AG08396 (cell line): ENCODE measurements at regions not wholly inside any gene's neighbourhood (a gene's known extent, or its start where the extent isn't known, plus 50 kb on each side); places are given as distances from the start of the nearest gene placed in this dataset.

Experiments
- DNase-seq: peaks from one replicate; pipeline ENCODE4 v3.0.0; 2012; ENCODE audit warnings: low spot score, mixed read lengths

DNA sequence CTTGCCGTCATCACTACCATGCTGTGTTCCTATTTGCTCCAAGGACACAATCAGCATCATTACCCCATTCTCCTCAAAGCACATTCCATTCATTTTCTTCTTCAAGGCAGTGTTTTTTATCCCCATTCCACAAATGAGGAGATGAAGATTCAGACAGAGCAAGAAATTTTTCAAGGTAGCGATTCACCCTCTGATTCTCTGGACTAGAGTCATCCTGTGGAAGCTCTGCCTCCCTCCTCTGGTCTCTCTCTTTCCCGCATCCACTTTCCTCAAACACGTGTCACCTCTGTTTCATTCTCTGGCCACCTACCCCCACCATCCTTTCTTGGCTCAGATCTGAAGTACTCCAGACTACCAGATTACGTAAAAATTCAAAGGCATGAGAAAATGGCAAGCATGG, 297.9 kb downstream of the SOX11 start:
- no peak for DNase-seq

DNA sequence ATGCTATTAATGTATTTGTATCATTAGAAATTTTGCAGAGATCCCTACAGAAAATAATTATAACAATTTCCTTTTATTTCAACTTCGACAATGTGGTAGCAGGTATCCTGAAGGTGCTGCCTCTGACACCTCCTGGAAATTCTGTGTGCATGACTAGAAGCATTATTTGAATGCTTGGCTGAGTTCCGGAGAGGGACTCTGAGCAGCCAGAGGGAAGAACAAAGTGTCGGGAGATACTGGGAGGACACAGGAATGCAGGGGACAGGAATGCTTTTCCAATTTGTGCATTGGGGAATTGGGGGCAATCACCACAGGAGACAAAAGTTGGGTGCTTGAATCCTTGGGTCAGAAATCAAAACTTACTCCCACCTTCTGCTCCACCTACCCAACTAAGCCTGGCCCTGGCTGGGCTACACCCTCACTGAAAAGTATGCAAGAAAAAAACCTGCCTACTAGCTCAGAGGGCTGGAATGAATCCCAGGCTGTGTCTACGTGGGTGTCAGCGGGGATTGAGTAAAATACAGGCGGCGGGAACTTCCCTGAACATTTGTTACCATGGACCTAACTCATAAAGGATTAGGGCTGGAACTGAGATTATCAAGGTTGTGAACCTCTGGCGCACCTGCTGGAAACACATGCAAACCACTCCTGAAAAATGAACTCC, 299.3 kb downstream of the SOX11 start:
- no peak for DNase-seq

DNA sequence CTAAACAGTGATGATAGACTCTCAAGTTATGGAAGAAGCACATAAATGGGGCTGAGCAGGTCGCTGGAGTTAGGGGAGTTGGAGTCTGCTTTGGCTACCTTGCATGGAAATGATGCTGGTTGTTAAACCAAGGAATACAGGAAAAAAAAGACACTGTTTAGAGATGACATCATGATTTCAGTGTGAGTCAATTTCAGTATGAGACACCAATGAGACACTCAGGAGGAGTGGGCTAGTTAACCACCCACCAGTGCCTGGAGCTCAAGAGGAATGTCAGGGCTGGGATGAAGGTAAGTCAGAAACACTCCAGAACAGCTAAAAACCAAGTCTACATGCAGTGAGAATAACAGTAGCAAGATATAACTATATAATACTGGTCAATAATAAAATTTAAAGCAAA, 303.6 kb downstream of the SOX11 start:
- DNase-seq = no peak

DNA sequence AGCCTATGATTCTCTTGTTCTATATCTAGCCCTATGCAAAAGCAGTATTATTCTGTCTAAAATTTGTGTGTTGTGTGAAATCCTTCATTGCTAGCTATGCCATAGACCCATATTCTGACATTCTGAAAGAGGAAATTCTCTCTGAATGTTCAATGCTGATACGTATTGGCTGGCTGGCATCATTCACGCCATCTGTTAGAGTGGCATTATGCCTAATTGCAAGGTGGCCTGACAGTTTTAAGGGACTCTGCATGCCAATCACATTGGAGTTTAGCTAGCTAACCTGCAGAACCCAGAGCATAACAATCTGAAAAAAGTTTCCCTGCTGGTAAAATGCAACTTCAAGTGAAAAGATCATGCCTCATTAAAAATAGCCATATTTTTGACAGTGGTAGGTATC, 316.0 kb downstream of the SOX11 start:
- no peak for DNase-seq

DNA sequence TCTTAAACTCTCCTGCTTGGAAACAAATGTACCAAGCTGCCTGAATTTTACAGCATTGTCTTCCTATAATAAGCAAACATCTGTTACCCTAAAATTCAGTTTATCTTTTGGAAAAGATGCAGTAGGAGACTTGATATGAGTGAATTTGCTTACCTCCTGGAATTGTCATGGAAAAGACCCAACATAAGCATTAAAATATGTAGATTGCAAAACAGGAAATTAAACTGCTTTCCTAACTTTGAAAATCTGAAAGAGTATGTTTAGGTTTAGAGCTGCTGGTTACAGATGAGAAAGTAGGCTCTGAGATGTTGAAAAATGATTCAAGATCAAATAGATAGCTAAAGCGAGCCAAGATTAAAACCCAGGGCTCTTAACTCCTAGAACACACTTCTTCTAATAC, 316.5 kb downstream of the SOX11 start:
- no peak for DNase-seq

DNA sequence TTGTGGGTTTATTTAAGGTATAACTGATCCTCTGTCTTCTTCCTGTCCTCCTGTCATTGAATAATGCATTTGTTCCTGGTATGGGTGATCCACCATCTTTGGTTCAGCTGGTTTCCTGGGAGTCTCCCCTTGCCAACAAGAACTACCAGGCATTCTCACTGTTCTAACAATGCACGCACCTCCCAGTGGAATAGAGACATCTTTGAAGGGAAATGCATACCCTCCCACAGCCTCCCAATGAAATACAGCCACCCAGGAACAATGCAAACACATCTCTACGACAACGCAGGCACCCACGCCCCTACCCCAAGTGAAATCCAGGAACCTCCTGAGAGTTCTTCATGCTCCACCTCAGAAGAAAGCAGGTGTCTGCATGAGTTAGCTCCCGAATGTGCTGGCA, 318.0 kb downstream of the SOX11 start:
- no peak for DNase-seq

DNA sequence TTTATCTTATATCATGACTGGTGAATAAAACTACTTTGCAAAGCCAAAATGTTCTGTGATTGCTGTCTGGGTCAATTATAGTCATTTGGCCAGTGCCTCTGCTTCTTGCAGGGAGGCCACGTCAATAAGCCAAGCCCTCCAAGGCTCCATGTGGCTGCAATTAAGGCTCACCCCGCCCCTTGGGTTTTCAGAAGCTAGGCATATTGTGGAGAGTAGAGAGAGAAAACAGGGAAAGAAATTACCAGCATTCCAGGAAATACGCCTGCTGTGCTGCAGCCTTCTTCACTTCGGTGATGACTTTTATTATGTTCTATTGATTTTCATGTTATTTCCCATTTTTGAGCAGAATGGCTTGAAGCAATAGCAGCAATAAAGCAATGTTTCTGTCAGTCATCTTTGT, 319.7 kb downstream of the SOX11 start:
- DNase-seq = no peak

DNA sequence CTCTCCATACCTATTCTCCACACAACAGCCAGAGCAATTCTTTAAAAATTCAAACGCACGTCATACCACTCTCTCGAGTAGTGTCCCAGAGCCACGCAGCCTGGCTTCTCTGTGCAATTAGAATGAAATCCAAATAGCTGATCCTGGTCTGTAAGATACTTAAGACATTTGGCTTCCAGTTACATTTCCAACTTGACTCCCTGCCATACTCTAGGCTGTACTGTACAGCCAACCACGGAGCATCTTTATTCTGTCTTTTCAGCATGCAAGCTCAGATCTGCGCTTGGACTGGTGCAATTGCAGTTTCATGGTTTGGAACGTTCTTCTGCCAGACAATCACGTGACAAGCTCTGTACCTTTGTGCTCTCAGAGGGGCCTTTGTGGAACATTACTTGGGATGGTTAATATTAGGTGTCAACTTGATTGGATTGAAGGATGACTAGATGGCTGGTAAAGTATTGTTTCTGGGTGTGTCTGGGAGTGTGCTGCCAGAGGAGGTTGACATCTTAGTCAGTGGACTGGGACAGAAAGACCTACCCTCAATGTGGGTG, 325.6 kb downstream of the SOX11 start:
- DNase-seq = no peak

DNA sequence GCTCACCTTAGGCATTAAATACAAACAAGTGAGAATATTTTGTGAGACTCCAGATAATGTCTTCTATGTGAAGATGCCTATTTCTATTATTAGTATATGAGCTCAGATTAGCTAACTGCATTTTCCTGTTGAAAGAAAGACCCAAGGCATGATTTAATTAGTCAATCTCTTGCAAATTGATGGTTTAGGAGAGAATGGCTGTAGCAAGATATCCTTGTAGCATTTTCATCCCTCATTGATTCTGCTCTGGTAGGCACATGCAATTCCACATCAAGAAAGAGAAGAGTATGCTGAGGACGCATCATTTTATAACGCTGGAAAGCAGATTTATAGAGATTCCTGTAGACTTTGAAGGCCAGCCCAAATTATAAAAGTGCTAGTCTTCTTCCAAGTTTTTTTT, 332.0 kb downstream of the SOX11 start:
- DNase-seq = no peak

DNA sequence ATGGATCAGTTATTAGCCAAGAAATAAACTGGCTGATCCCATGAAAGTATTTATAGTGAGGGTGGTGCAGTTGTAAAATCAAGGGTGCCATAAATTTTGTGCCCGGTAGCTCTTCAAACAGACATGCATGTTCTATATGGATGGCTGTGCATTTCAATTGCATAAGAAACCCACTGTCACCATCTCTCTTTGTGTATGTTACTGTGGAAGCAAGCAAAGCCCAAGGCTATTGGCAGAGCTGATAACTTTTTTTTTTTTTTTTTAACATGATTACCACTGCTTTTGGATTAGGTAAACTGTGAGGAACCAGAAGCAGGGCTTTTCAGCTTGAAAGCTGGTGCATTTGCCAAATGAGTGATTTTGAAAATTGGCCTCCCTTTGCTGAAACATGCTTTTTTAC, 332.6 kb downstream of the SOX11 start:
- DNase-seq = no peak

DNA sequence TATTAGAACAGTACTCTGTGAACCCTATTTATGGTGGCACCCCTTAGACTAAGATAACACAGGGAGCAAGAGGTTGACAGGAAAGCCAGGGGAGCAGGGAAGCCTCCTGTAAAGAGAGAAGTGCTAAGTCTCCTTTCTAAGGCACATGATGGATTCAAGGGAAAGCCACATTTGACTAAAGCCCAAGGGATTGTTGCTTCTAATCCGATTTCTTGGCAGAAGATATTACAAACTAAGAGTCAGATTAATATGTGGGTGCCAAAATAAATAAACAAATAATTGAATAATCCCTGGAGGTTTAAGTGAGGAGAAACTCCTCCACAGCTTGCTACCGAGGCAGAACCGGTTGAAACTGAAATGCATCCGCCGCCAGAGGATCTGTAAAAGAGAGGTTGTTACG, 333.2 kb downstream of the SOX11 start:
- DNase-seq = no peak

DNA sequence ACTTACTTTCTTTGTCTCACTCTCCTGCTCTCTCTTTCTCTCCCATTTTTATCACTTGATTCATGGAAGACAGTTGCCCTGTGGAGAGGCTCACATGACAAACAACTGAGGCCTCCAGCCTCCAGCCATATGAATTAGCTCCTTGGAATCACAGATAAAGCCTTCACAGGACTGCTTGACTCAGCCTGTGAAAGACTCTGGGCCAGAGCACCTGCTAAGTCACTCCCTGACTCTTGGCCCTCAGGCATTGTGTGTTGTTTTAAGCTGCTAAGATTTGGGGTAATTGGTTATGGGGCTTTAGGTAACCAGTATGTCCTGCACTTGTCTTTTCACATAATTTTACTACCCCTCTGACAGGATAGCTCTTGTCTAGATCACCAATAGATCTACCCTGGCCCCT, 334.9 kb downstream of the SOX11 start:
- no peak for DNase-seq

DNA sequence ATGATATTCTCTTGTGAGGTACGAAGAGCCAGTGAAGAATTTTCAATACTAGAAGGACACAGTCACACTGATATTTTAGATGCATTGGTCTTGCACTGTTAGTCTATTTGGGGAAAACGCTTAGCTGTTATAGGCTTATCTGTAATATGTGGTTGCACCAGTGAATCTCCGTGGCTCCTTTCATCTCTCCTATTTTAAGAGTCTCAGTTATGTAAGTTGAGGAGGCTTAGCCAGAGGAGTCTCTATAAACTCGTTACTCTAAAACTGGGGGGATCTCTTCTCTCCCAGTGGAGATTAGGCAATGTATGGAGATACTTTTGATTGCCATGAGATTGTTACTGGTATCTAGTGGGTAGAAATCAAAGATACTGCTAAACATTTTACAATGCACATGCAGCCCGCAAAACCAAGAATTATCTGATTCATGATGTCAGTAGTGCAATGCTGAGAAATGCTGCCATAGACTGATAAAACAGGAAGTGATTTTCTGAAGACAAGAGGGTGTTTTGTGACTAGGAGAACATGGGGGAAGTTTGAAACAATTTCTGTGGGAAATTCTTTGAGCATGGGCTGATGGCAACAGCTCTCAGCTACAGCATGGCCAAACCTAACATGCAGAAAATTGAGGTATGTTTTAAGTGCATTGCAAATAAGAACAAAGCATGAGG, 339.1 kb downstream of the SOX11 start:
- no peak for DNase-seq

DNA sequence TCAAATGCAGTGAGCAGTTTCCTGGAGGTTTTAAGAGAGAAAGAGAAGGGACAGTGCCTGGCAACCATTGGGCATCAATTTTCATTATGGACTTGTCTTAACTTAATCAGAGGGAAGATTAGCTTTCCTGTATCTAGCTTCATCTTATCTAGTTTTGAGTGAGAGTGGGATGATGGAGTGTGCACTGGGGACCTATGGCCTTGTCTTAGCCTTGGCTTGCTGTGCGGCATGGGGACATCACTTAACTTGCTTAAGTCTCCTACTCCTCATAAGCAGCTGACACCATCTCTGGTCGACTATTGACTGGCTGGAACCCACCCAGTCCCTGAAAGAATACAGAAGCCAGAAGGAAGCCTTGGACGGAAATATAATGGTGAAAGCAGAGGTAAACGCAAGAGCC, 344.0 kb downstream of the SOX11 start:
- DNase-seq = no peak

DNA sequence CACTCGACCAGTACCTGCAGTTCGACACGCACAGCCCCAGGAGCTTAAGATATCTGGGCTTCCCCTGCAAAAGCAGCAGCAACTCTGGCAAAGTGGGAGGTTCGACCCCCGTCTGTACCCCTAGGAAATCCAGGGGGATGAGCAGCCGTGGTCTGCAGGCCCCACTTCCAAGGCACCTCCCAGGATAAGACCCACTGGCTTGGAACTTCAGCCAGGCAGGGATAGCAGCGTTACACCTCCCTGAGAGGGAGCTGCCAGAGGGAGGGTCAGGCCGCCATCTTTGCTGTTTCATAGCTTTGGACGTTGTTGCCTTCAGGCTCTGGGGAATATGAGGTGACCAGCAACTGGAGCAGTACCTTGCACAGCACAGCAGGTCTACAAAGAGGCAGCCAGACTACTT, 351.1 kb downstream of the SOX11 start:
- DNase-seq = no peak

DNA sequence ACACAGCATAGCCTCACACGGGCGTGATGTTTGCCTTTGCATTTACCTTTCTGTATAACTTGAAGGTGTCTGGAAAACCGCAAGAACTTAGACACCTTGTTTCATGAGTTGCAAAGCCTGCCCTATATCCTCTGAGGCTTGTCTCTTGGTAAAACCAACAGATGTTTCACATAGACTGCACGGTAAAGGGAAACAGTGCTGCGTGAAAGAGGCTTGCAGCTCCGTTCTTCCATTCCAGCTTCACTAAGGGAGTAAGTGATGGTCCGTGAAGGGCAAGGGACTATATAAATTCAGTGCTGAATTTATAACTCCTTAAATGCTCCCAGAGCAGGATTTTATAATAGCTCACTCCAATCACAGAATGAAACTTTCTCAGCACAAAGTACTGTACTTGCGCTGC, 360.5 kb downstream of the SOX11 start:
- no peak for DNase-seq

DNA sequence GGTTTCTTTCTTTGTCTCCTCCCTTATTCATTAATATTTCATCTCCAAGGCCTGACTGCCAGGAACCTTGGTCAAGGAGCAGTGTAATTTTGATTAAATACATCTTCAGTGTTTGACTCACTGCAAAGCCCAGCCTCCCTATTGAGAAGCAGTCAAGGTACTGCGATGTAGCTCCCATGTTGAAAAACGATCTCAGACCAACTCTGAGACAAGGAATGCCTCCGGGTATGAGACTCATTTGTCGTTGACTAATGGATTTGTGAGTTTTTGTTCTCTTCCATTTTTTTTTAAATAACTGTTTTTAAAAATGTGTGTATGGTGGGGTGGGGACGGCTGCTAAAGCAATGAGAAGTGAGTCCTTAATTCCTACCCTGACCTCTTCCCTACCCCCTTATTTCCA, 361.6 kb downstream of the SOX11 start:
- no peak for DNase-seq

DNA sequence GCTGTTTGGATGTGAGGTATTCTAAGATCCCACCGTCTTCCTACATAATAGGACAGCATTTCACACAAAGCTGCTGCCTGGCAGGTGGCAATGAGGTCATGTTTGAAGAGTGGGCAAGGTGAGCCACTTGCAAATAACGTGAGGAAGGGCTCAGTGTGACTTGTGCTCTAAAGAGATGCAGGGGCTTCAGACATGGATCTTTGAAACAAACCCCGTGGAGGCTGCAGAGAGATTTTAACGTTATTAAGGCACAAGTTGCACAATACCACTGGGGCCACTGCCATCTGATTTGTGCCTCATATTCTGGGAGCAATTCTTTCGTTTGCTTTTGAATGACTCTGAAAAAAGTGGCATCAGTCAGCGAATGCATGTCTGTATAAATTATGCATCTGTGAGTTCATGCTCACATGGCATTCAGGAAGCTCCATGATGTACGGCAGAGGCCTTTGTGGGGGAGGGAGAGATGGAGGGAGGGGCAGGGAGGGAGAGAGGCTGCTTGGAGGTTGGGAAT, 362.0 kb downstream of the SOX11 start:
- no peak for DNase-seq

DNA sequence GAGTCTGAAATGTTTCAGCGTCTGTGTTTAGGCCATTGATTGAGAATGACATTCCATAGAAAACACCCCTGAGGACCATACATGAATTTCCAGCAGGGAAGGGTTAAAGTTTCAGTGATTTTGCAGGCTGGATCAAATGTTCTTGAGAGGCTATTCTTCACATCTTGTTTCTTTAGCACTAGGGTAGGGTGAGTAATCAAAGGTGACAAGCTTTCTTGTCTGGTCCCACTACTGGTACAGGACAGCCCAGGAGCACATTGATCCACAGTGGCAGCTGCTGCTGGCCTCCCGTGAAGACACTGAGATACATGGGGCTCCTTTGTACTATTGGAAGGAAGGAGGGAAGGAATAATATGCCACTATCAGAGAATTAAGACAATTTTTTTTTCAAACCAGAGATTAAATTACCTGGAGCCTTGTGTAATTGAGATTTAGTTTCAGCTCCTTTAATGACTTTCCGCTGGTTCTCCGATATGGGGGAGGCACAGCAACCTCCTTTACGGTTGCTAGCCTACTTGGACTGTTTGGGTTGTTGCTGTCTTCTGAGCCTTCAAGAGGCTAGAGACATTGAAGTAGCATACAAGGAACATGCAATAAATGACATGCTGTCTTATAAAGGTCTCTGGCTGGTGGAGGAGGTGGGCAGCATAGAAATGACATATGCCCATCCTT, 368.9 kb downstream of the SOX11 start:
- DNase-seq = no peak

DNA sequence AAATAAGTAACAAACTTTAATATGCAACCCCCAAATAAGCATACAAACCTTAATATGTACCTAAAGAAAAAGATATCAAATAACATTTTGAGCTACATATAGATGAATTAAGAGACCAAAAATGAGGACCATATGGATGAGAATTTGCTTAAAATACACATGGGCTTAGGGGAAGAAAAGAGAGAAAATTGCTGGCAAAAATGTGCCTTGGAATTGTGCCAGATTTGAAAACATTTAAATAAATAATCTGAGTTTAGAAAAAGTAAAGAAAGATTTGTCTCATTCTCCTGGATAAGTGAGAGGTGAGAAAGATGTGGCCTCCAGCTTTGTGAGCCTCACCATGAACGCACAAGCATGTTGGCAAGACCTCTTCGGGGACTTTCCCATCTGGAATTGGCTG, 372.6 kb downstream of the SOX11 start:
- no peak for DNase-seq

DNA sequence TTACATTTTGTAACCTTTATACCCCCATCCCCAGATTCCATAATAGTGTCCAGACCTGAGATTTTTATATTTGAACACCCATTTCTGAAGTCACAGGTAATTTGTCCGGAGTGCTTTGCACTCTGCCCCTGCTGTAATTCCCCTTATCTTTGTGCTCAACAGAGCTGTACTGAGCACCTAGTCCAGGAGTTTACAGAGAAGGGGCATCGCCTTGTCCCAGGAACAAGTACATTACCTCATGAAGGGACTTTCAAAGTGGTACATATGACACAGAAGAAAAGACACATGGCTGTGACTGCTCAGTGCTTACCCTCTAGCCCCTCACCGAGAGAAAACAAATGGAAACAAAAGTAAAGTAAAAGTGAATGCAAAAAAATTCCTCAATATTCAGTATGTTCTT, 373.5 kb downstream of the SOX11 start:
- DNase-seq = no peak

DNA sequence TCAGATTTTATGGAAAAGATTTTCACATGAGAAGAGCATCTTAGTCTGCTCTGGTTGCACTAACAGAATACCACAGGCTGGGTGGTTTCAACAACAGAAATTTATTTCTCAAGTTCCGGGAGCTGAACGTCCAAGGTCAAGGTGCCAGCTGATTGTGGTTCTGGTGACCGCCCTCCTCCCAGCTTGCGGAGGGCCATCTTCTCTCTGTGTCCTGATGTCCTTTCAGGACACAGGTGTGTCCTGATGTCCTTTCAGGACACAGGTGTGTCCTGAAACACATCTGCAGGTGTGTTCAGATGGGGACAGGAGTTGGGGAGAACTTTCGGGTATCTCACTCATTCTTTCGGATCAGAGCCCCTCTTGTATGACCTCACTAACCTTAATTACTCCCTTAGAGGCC, 374.9 kb downstream of the SOX11 start:
- DNase-seq = no peak

DNA sequence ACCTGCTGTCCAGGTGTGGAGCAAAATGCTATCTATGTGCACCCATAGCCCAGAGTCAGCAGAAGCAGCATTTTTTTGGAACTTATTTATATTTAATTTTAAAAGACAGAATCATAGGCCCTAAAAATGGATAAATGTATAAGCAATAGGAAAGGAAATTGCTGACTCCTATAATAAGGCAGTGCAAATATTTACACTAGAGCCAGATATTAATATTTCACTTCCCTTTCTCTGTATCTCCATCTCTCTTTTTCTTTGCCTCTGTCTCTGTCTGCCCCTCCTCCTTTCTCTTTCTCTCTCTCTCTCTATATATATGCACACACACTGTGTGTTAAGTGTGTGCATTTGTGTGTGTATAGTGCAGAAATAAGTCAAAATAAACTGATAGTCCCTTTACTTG, 375.6 kb downstream of the SOX11 start:
- DNase-seq = no peak
